Fibroblast of lung (primary cell): ENCODE measurements at regions not wholly inside any gene's neighbourhood (a gene's known extent, or its start where the extent isn't known, plus 50 kb on each side); places are given as distances from the start of the nearest gene placed in this dataset.

ENCODE experiments used
- DNase-seq, 2 donors: peaks; one replicate each; pipeline versions ENCODE4 v3.0.0 to v3.0.0-alpha.2; 2010; ENCODE audit warnings: low read depth in 2 of 2
- H2AFZ ChIP-seq: 2 replicates; pipeline ENCODE4 v1.5.1; 2012; ENCODE audit warnings: low read length, control low read depth, inconsistent platforms
- H3K27ac ChIP-seq: 2 replicates; pipeline ENCODE4 v1.5.1; 2011; ENCODE audit warnings: low read length, control low read depth; ENCODE audit not compliant: insufficient read depth
- H3K27me3 ChIP-seq: 2 replicates; pipeline ENCODE4 v1.5.1; 2011; ENCODE audit warnings: mild to moderate bottlenecking, low read length; ENCODE audit not compliant: control insufficient read depth, insufficient read depth
- H3K36me3 ChIP-seq: 2 replicates; pipeline ENCODE4 v1.5.1; 2011; ENCODE audit warnings: low read length; ENCODE audit not compliant: control insufficient read depth, insufficient read depth
- H3K4me1 ChIP-seq: 2 replicates; pipeline ENCODE4 v1.5.1; 2011; ENCODE audit warnings: low read length; ENCODE audit not compliant: control insufficient read depth, insufficient read depth; ENCODE audit errors: extremely low read depth
- H3K4me2 ChIP-seq: 2 replicates; pipeline ENCODE4 v1.5.1; 2011; ENCODE audit warnings: low read length, control low read depth; ENCODE audit not compliant: insufficient read depth; ENCODE audit errors: extremely low read depth
- H3K4me3 ChIP-seq, 4 experiments: fragments of 200-600 bp in 1 of 4; sonication (generic) in 1 of 4; replicated peaks in 1 of 4; 2 replicates each; pipeline ENCODE4 v1.5.1; 2011 to 2016; ENCODE audit warnings: low read length in 4 of 4, low read depth in 3 of 4, mild to moderate bottlenecking in 3 of 4, control low read depth in 2 of 4, inconsistent platforms in 1 of 4, mixed read lengths in 1 of 4; ENCODE audit not compliant: insufficient read depth in 1 of 4; ENCODE audit errors: control extremely low read depth in 1 of 4
- H3K79me2 ChIP-seq: 2 replicates; pipeline ENCODE4 v1.5.1; 2012; ENCODE audit warnings: mild to moderate bottlenecking, low read length, inconsistent platforms; ENCODE audit not compliant: control insufficient read depth, insufficient read depth
- H3K9ac ChIP-seq: 2 replicates; pipeline ENCODE4 v1.5.1; 2011; ENCODE audit warnings: mild to moderate bottlenecking, low read length, control low read depth; ENCODE audit not compliant: insufficient read depth
- H3K9me3 ChIP-seq: 2 replicates; pipeline ENCODE4 v1.5.1; 2012; ENCODE audit warnings: low read depth, low read length; ENCODE audit not compliant: control insufficient read depth, insufficient read depth
- H4K20me1 ChIP-seq: 2 replicates; pipeline ENCODE4 v1.5.1; 2011; ENCODE audit warnings: low read length; ENCODE audit not compliant: control insufficient read depth, insufficient read depth; ENCODE audit errors: extremely low read depth
- CTCF ChIP-seq, 2 donors: IDR thresholded peaks in 1 of 2; conservative IDR thresholded peaks in 1 of 2; 1 replicate in 1 of 2; 2 replicates in 1 of 2; pipeline ENCODE4 v1.5.1; 2011 to 2012; ENCODE audit warnings: low read length in 2 of 2, control low read depth in 1 of 2, inconsistent platforms in 1 of 2, low read depth in 1 of 2, mild to moderate bottlenecking in 1 of 2
- EZH2 ChIP-seq: IDR thresholded peaks from 2 replicates; pipeline ENCODE4 v1.5.1; 2012; ENCODE audit warnings: low read length, control low read depth, mild to moderate bottlenecking; ENCODE audit errors: missing control alignments

DNA sequence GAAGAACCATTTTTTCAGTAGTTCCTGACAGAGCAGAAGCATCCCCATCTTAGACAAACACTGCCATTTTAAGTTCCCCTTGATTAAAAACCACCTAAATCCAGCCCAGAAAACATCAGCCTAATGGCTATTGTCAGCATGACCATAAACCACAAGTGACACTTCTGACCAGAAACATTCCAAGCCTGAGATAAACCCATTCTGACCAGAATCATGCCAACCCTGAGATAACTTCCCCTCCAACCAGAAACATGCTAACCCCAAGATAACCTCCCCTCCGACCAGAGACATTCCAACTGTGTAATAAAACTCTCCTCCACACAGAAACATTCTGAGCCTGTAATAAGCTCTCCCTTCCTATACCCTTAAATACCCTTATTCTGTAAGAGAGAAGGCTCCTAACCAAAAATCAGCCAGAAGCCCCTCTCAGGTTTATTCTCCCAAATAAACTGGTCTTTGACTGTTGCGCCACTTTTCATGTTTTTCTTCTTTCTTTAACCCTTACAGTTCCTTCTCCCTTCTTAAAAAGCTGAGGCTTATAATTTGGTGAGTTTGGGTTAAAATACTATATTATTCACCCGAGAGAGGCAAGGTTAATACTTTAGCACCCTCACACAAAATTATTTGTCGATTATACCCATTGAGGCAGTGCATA is 149.7 kb downstream of the HNMT start:
- H3K4me3 ChIP-seq, result no peak overlapping the region
- TF ChIP-seq CTCF (conservative IDR thresholded peaks at IDR 0.05 in 1 of 2, IDR thresholded peaks at IDR 0.05 in 1 of 2; ENCODE audit: low read depth in 1 of 2, low read length in 2 of 2) (no peak), EZH2 (no peak)
- H3K27me3 ChIP-seq, result no peaks in the 10 kb centered on the region
- no peaks in the 10 kb centered on the region for H3K79me2 ChIP-seq
- no peaks in the 10 kb centered on the region for H3K9me3 ChIP-seq
- no peaks in the 10 kb centered on the region for H3K36me3 ChIP-seq
- H2AFZ ChIP-seq, result no peak overlapping the region
- no peak overlapping the region for H3K27ac ChIP-seq
- H3K9ac ChIP-seq, result no peak overlapping the region
- H3K4me1 ChIP-seq, result no peaks in the 10 kb centered on the region
- no peaks in the 10 kb centered on the region for H4K20me1 ChIP-seq
- DNase-seq, result peak in 1 of 2 donors; percentile 84
- H3K4me2 ChIP-seq, result no peak overlapping the region

DNA sequence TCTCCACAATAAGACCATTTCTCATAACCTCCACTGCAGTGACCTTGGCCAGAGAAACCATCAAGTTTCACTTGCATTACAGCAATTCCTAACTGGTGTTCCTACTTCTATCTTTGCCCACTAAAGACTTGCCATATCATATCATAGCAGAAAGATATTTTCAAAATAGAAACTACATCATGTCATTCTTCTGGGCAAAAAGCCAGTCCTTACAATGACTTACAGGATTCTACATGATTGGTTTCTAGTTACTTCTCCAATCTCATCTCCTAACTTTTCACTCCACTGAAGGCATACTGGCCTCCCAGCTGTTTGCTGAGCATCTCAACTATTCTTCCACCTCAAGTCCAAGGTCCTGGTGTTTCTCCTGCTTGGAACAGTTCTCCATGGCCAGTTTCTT is 151.4 kb downstream of the HNMT start:
- DNase-seq, result peak; percentile 17 to 56
- Histone ChIP-seq H3K4me2 (no peak overlapping the region), H3K4me3 (no peak overlapping the region), H4K20me1 (no peaks in the 10 kb centered on the region), H3K27ac (no peak overlapping the region), H3K36me3 (no peaks in the 10 kb centered on the region), H3K27me3 (no peaks in the 10 kb centered on the region), H3K9ac (no peak overlapping the region), H3K9me3 (no peaks in the 10 kb centered on the region), H2AFZ (no peak overlapping the region), H3K79me2 (no peaks in the 10 kb centered on the region), H3K4me1 (no peaks in the 10 kb centered on the region)
- TF ChIP-seq CTCF (conservative IDR thresholded peaks at IDR 0.05 in 1 of 2, IDR thresholded peaks at IDR 0.05 in 1 of 2; ENCODE audit: low read depth in 1 of 2, low read length in 2 of 2) (no peak), EZH2 (no peak)

DNA sequence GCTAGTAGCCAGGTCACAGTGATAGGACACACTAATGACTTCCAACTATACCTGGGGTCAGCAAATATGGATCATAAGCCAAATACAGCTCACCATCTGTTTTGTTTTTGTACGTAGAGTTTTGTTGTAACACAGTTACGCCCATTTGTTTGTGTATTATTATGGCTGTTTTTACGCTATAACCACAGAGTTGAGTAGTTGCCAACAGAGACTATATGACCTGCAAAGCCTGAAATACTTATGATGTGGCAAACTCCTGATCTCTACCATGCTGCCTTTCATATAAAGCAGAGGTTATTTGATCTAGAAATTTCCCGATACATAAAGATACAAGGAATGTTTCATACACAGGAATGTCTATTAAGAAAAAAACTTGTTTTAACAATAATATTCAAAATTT is 152.2 kb downstream of the HNMT start:
- Histone ChIP-seq H3K79me2 (no peaks in the 10 kb centered on the region), H3K4me3 (no peak overlapping the region)
- TF ChIP-seq EZH2 (no peak), CTCF (conservative IDR thresholded peaks at IDR 0.05 in 1 of 2, IDR thresholded peaks at IDR 0.05 in 1 of 2; ENCODE audit: low read depth in 1 of 2, low read length in 2 of 2) (no peak)

More for the DNA sequence above, 152.2 kb downstream of the HNMT start:
- H3K27me3 ChIP-seq, result no peaks in the 10 kb centered on the region
- H3K4me2 ChIP-seq, result no peak overlapping the region
- no peak for DNase-seq
- H3K36me3 ChIP-seq, result no peaks in the 10 kb centered on the region
- H3K4me1 ChIP-seq, result no peaks in the 10 kb centered on the region
- no peak overlapping the region for H3K9ac ChIP-seq
- H4K20me1 ChIP-seq, result no peaks in the 10 kb centered on the region
- no peak overlapping the region for H3K27ac ChIP-seq
- no peaks in the 10 kb centered on the region for H3K9me3 ChIP-seq
- no peak overlapping the region for H2AFZ ChIP-seq
